CD14-positive monocyte (primary cell): ENCODE measurements at regions not wholly inside any gene's neighbourhood (a gene's known extent, or its start where the extent isn't known, plus 50 kb on each side); places are given as distances from the start of the nearest gene placed in this dataset.

Source experiments
- DNase-seq, 3 donors: peaks; one replicate each; pipeline ENCODE4 v3.0.0-alpha.2; 2011 to 2022
- H2AFZ ChIP-seq: 2 replicates; pipeline ENCODE4 v1.6.0; 2012; ENCODE audit warnings: mild to moderate bottlenecking, low read depth, low read length, inconsistent platforms; ENCODE audit not compliant: insufficient read depth, poor library complexity, severe bottlenecking
- H3K27ac ChIP-seq, 2 donors: 1 replicate in 1 of 2; 2 replicates in 1 of 2; pipeline ENCODE4 v1.5.1; 2012 to 2013; ENCODE audit warnings: low read length in 2 of 2, control low read depth in 1 of 2, inconsistent platforms in 1 of 2, low read depth in 1 of 2, mild to moderate bottlenecking in 1 of 2
- H3K27me3 ChIP-seq, 2 donors: one replicate each; pipeline versions ENCODE4 v1.6.0 to v1.6.1; 2011 to 2013; ENCODE audit warnings: low read length in 2 of 2; ENCODE audit not compliant: control insufficient read depth in 2 of 2, insufficient read depth in 2 of 2
- H3K36me3 ChIP-seq, 2 donors: replicated peaks in 1 of 2; 1 replicate in 1 of 2; 2 replicates in 1 of 2; pipeline versions ENCODE4 v1.5.1 to v1.6.1; 2012 to 2013; ENCODE audit warnings: low read length in 2 of 2, control low read depth in 1 of 2, inconsistent platforms in 1 of 2, mild to moderate bottlenecking in 1 of 2; ENCODE audit not compliant: insufficient read depth in 2 of 2, control insufficient read depth in 1 of 2
- H3K4me1 ChIP-seq, 2 donors: 1 replicate in 1 of 2; 2 replicates in 1 of 2; pipeline versions ENCODE4 v1.5.1 to v1.6.1; 2012 to 2013; ENCODE audit warnings: low read length in 2 of 2, control low read depth in 1 of 2, inconsistent platforms in 1 of 2, mild to moderate bottlenecking in 1 of 2, moderate library complexity in 1 of 2; ENCODE audit not compliant: insufficient read depth in 2 of 2, control insufficient read depth in 1 of 2
- H3K4me2 ChIP-seq: replicated peaks from 2 replicates; pipeline ENCODE3; 2012; ENCODE audit warnings: low read length, moderate library complexity, mild to moderate bottlenecking; ENCODE audit not compliant: poor library complexity, severe bottlenecking; ENCODE audit errors: extremely low read depth
- H3K4me3 ChIP-seq, 3 experiments: fragments of 200-600 bp in 1 of 3; sonication (generic) in 1 of 3; replicated peaks in 1 of 3; 1 replicate in 2 of 3; 2 replicates in 1 of 3; pipeline ENCODE4 v1.5.1; 2011 to 2013; ENCODE audit warnings: low read length in 3 of 3, mild to moderate bottlenecking in 3 of 3, control low read depth in 2 of 3, low read depth in 2 of 3, inconsistent platforms in 1 of 3, moderate library complexity in 1 of 3
- H3K79me2 ChIP-seq: 2 replicates; pipeline ENCODE4 v1.6.0; 2012; ENCODE audit warnings: mild to moderate bottlenecking, control low read depth, inconsistent platforms, low read length, moderate library complexity; ENCODE audit not compliant: insufficient read depth
- H3K9ac ChIP-seq: 2 replicates; pipeline ENCODE4 v1.6.0; 2017; ENCODE audit warnings: low read length, mild to moderate bottlenecking; ENCODE audit not compliant: insufficient read depth, poor library complexity, severe bottlenecking
- H3K9me3 ChIP-seq, 2 donors: replicated peaks in 1 of 2; 1 replicate in 1 of 2; 2 replicates in 1 of 2; pipeline versions ENCODE4 v1.5.1 to v1.6.1; 2012 to 2013; ENCODE audit warnings: low read length in 2 of 2, control low read depth in 1 of 2; ENCODE audit not compliant: control insufficient read depth in 1 of 2, insufficient read depth in 1 of 2
- H4K20me1 ChIP-seq: 2 replicates; pipeline ENCODE4 v1.6.0; 2012; ENCODE audit warnings: mild to moderate bottlenecking, low read length, control low read depth, moderate library complexity; ENCODE audit not compliant: insufficient read depth
- H3K27ac Mint-ChIP-seq, 7 donors: one replicate each; pipeline ENCODE4 v1.8.0; 2020; ENCODE audit warnings: mild to moderate bottlenecking in 7 of 7, mixed read lengths in 7 of 7, moderate library complexity in 6 of 7, inconsistent platforms in 2 of 7
- H3K27me3 Mint-ChIP-seq, 3 donors: one replicate each; pipeline ENCODE4 v1.8.0; 2021 to 2022; ENCODE audit warnings: low read depth in 3 of 3, mild to moderate bottlenecking in 3 of 3, mixed read lengths in 3 of 3, moderate library complexity in 3 of 3, inconsistent platforms in 1 of 3
- H3K36me3 Mint-ChIP-seq, 2 donors: one replicate each; pipeline ENCODE4 v1.8.0; 2020; ENCODE audit warnings: mixed read lengths in 2 of 2, inconsistent platforms in 1 of 2, mild to moderate bottlenecking in 1 of 2
- H3K4me1 Mint-ChIP-seq: one replicate; pipeline ENCODE4 v1.8.0; 2020; ENCODE audit warnings: mild to moderate bottlenecking, mixed read lengths
- H3K4me3 Mint-ChIP-seq, 2 donors: one replicate each; pipeline ENCODE4 v1.8.0; 2020; ENCODE audit warnings: mild to moderate bottlenecking in 2 of 2, mixed read lengths in 2 of 2, moderate library complexity in 1 of 2
- H3K9me3 Mint-ChIP-seq, 7 donors: one replicate each; pipeline ENCODE4 v1.8.0; 2020 to 2022; ENCODE audit warnings: mixed read lengths in 7 of 7, mild to moderate bottlenecking in 6 of 7, moderate library complexity in 6 of 7, inconsistent platforms in 2 of 7
- CTCF ChIP-seq: fragments of 200-600 bp; IDR thresholded peaks from one replicate; pipeline ENCODE4 v1.8.0; 2022; ENCODE audit warnings: antibody characterized with exemption, mild to moderate bottlenecking
- WGBS: methylation state at CpG from one replicate; pipeline ENCODE4 v1.1.5; 2013; ENCODE audit warnings: missing lambda C conversion rate; ENCODE audit not compliant: insufficient coverage; 5-methylcytosine and 5-hydroxymethylcytosine counted together
- intact Hi-C, 2 donors: fragments of 100-400 bp; cut with micrococcal nuclease; formaldehyde crosslinking; loops; one replicate each; pipeline versions ENCODE4 v1.15.0 to v1.15.1; 2023

- intact Hi-C loops, result no loop called here
- whole genome bisulfite sequencing, result no CpG with 5 or more reads among the region's 2 CpGs
- Histone ChIP-seq H3K4me2 (no peak overlapping the region), H3K4me1 (no peaks in the 10 kb centered on the region), H3K27me3 (no peaks in the 10 kb centered on the region), H3K79me2 (no peaks in the 10 kb centered on the region), H3K4me3 (no peak overlapping the region), H3K9me3 (no peaks in the 10 kb centered on the region), H3K36me3 (no peaks in the 10 kb centered on the region), H3K9ac (no peak overlapping the region), H4K20me1 (no peaks in the 10 kb centered on the region), H3K27ac (no peak overlapping the region), H2AFZ (no peak overlapping the region)
- Mint-ChIP-seq H3K4me1 (no peaks in the 10 kb centered on the region), H3K9me3 (peaks cover 3 to 8% (median 5%) of the 10 kb centered on the region in 7 donors), H3K36me3 (peaks cover 0 to 2% of the 10 kb centered on the region in 2 donors), H3K27me3 (peaks cover 4 to 8% (median 4%) of the 10 kb centered on the region in 3 donors), H3K4me3 (no peak overlapping the region), H3K27ac (no peak overlapping the region)
- TF ChIP-seq CTCF, result no peak
- DNase-seq, result no peak
Observed at GRCh38 chr2:145303536-145303935, 783.6 kb upstream of the ZEB2 start.

GRCh38 chr2:145302886-145303285, 783.0 kb upstream of the ZEB2 start:
- Histone ChIP-seq H3K4me3 (no peak overlapping the region), H3K27me3 (no peaks in the 10 kb centered on the region), H3K79me2 (no peaks in the 10 kb centered on the region), H3K4me1 (no peaks in the 10 kb centered on the region), H4K20me1 (no peaks in the 10 kb centered on the region), H3K4me2 (no peak overlapping the region), H3K9ac (no peak overlapping the region), H3K36me3 (no peaks in the 10 kb centered on the region), H3K9me3 (no peaks in the 10 kb centered on the region), H3K27ac (no peak overlapping the region), H2AFZ (no peak overlapping the region)
- intact Hi-C loops, result no loop called here
- no peak for DNase-seq
- H3K9me3 Mint-ChIP-seq, result peaks cover 0 to 7% (median 5%) of the 10 kb centered on the region in 7 donors
- H3K36me3 Mint-ChIP-seq, result peaks cover 0 to 2% of the 10 kb centered on the region in 2 donors
- no peak for TF ChIP-seq CTCF
- WGBS, result 91% methylated on average over 2 of the region's 2 CpGs
- no peaks in the 10 kb centered on the region for H3K4me1 Mint-ChIP-seq
- peaks cover 4 to 8% (median 4%) of the 10 kb centered on the region in 3 donors for H3K27me3 Mint-ChIP-seq
- peak overlapping the region in 1 of 7 donors; percentile 65 for H3K27ac Mint-ChIP-seq
- H3K4me3 Mint-ChIP-seq, result no peak overlapping the region
